ENCODE measurements at regions not wholly inside any gene's neighbourhood (a gene's known extent, or its start where the extent isn't known, plus 50 kb on each side); places are given as distances from the start of the nearest gene placed in this dataset.

- no peaks in the 10 kb centered on the region for H3K4me1 ChIP-seq (ENCODE audit: control insufficient read depth in 2 of 2, insufficient read depth in 2 of 2, low read length in 2 of 2)
- no peaks in the 10 kb centered on the region for H3K9me3 ChIP-seq (ENCODE audit: control insufficient read depth in 2 of 2, low read length in 2 of 2)
Observed at GRCh38 chr18:28574175-28574574, 397.2 kb upstream of the CDH2 start.

DNA sequence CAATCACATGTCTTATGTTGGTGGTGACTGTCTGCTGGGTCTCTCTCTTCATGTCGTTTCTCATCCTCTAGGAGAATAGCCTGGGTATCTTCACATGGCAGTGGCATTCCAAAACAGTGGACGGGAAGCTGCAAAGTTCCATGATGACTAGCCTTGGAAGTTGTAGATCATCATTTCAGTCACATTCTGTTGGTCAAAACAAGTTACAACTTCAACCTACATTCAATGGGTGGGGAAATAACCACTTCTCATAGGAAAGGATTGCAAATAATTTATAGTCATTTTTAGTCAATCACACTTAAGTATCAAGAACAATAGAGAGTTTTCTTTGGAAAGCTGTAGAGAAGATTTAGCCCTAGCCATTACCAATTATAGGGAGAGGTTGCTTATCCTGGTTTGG is 395.0 kb upstream of the CDH2 start:
- Histone ChIP-seq H3K27me3 (ENCODE audit: control insufficient read depth in 2 of 2, insufficient read depth in 2 of 2, low read length in 2 of 2) (no peaks in the 10 kb centered on the region), H3K4me1 (ENCODE audit: control insufficient read depth in 2 of 2, insufficient read depth in 2 of 2, low read length in 2 of 2) (no peaks in the 10 kb centered on the region), H3K9ac (ENCODE audit: low read depth in 1 of 2, low read length in 2 of 2) (no peak overlapping the region), H3K9me3 (ENCODE audit: control insufficient read depth in 2 of 2, low read length in 2 of 2) (no peaks in the 10 kb centered on the region), H3K36me3 (ENCODE audit: control insufficient read depth in 2 of 2, insufficient read depth in 2 of 2, low read length in 2 of 2) (no peaks in the 10 kb centered on the region), H3K27ac (ENCODE audit: low read depth in 2 of 2, low read length in 2 of 2) (no peak overlapping the region), H3K4me3 (ENCODE audit: low read length in 2 of 2) (no peak overlapping the region)

More at GRCh38 chr18:28574175-28574574, 397.2 kb upstream of the CDH2 start:
- Histone ChIP-seq H3K9ac (ENCODE audit: low read depth in 1 of 2, low read length in 2 of 2) (no peak overlapping the region), H3K27ac (ENCODE audit: low read depth in 2 of 2, low read length in 2 of 2) (no peak overlapping the region), H3K4me3 (ENCODE audit: low read length in 2 of 2) (no peak overlapping the region), H3K36me3 (ENCODE audit: control insufficient read depth in 2 of 2, insufficient read depth in 2 of 2, low read length in 2 of 2) (no peaks in the 10 kb centered on the region), H3K27me3 (ENCODE audit: control insufficient read depth in 2 of 2, insufficient read depth in 2 of 2, low read length in 2 of 2) (no peaks in the 10 kb centered on the region)

GRCh38 chr18:28560331-28560730 is 383.4 kb upstream of the CDH2 start:
- Histone ChIP-seq H3K4me1 (ENCODE audit: control insufficient read depth in 2 of 2, insufficient read depth in 2 of 2, low read length in 2 of 2) (no peaks in the 10 kb centered on the region), H3K9ac (ENCODE audit: low read depth in 1 of 2, low read length in 2 of 2) (no peak overlapping the region), H3K36me3 (ENCODE audit: control insufficient read depth in 2 of 2, insufficient read depth in 2 of 2, low read length in 2 of 2) (no peaks in the 10 kb centered on the region), H3K27ac (ENCODE audit: low read depth in 2 of 2, low read length in 2 of 2) (no peak overlapping the region), H3K9me3 (ENCODE audit: control insufficient read depth in 2 of 2, low read length in 2 of 2) (no peaks in the 10 kb centered on the region), H3K4me3 (ENCODE audit: low read length in 2 of 2) (no peak overlapping the region), H3K27me3 (ENCODE audit: control insufficient read depth in 2 of 2, insufficient read depth in 2 of 2, low read length in 2 of 2) (no peaks in the 10 kb centered on the region)

DNA sequence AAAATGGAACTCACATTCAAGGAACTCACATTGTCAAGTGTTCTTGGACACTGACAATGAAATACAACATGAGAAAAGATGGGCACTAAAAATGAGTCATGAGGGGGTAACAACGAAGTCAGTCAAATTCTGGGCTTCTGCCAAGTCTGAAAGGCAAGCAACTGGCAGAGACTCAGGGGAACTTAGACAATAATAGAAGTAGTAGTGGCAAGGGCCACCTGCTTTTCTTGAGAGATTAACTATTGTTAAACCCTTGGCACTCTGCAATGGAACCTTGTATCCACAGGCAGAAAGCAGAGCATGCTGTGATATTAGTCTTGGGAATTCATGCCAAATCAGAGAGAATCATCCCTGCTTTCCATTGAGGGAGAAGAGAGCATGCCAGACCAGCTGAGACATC is 382.6 kb upstream of the CDH2 start:
- Histone ChIP-seq H3K4me3 (ENCODE audit: low read length in 2 of 2) (no peak overlapping the region), H3K36me3 (ENCODE audit: control insufficient read depth in 2 of 2, insufficient read depth in 2 of 2, low read length in 2 of 2) (no peaks in the 10 kb centered on the region), H3K27me3 (ENCODE audit: control insufficient read depth in 2 of 2, insufficient read depth in 2 of 2, low read length in 2 of 2) (no peaks in the 10 kb centered on the region), H3K9me3 (ENCODE audit: control insufficient read depth in 2 of 2, low read length in 2 of 2) (peaks cover 0 to 3% of the 10 kb centered on the region in 2 donors), H3K27ac (ENCODE audit: low read depth in 2 of 2, low read length in 2 of 2) (no peak overlapping the region), H3K9ac (ENCODE audit: low read depth in 1 of 2, low read length in 2 of 2) (no peak overlapping the region), H3K4me1 (ENCODE audit: control insufficient read depth in 2 of 2, insufficient read depth in 2 of 2, low read length in 2 of 2) (no peaks in the 10 kb centered on the region)

- H3K4me1 ChIP-seq (ENCODE audit: control insufficient read depth in 2 of 2, insufficient read depth in 2 of 2, low read length in 2 of 2), result no peaks in the 10 kb centered on the region
Observed at GRCh38 chr18:28541934-28542333, 365.0 kb upstream of the CDH2 start.

GRCh38 chr18:28541276-28541930 is 364.5 kb upstream of the CDH2 start:
- Histone ChIP-seq H3K4me1 (ENCODE audit: control insufficient read depth in 2 of 2, insufficient read depth in 2 of 2, low read length in 2 of 2) (no peaks in the 10 kb centered on the region), H3K9me3 (ENCODE audit: control insufficient read depth in 2 of 2, low read length in 2 of 2) (no peaks in the 10 kb centered on the region), H3K4me3 (ENCODE audit: low read length in 2 of 2) (no peak overlapping the region), H3K27ac (ENCODE audit: low read depth in 2 of 2, low read length in 2 of 2) (no peak overlapping the region), H3K9ac (ENCODE audit: low read depth in 1 of 2, low read length in 2 of 2) (no peak overlapping the region), H3K27me3 (ENCODE audit: control insufficient read depth in 2 of 2, insufficient read depth in 2 of 2, low read length in 2 of 2) (no peaks in the 10 kb centered on the region), H3K36me3 (ENCODE audit: control insufficient read depth in 2 of 2, insufficient read depth in 2 of 2, low read length in 2 of 2) (no peaks in the 10 kb centered on the region)

More at GRCh38 chr18:28541934-28542333, 365.0 kb upstream of the CDH2 start:
- Histone ChIP-seq H3K27ac (ENCODE audit: low read depth in 2 of 2, low read length in 2 of 2) (no peak overlapping the region), H3K27me3 (ENCODE audit: control insufficient read depth in 2 of 2, insufficient read depth in 2 of 2, low read length in 2 of 2) (no peaks in the 10 kb centered on the region), H3K9me3 (ENCODE audit: control insufficient read depth in 2 of 2, low read length in 2 of 2) (no peaks in the 10 kb centered on the region), H3K36me3 (ENCODE audit: control insufficient read depth in 2 of 2, insufficient read depth in 2 of 2, low read length in 2 of 2) (no peaks in the 10 kb centered on the region), H3K4me3 (ENCODE audit: low read length in 2 of 2) (no peak overlapping the region), H3K9ac (ENCODE audit: low read depth in 1 of 2, low read length in 2 of 2) (no peak overlapping the region)

DNA sequence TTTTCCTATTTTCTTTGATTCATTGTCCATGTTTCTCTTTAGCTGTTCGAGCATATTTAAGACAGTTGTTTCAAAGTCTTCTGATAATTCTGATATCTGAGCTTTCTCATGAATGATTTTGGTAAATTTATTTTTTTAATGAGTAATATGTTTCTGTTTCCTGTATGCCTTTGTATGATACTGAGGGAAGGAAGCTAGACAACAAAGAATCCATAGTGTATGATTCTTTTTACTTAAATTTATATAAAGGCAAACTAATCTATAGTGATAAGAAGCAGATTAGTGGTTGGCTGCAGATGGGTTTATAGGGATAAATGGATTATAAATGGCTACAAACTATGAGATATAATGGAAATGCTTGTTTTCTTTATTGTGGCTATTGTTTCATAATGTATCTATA is 352.7 kb upstream of the CDH2 start:
- Histone ChIP-seq H3K9me3 (ENCODE audit: control insufficient read depth in 2 of 2, low read length in 2 of 2) (peaks cover 3 to 4% of the 10 kb centered on the region in 2 donors), H3K27me3 (ENCODE audit: control insufficient read depth in 2 of 2, insufficient read depth in 2 of 2, low read length in 2 of 2) (no peaks in the 10 kb centered on the region), H3K36me3 (ENCODE audit: control insufficient read depth in 2 of 2, insufficient read depth in 2 of 2, low read length in 2 of 2) (no peaks in the 10 kb centered on the region), H3K27ac (ENCODE audit: low read depth in 2 of 2, low read length in 2 of 2) (no peak overlapping the region), H3K9ac (ENCODE audit: low read depth in 1 of 2, low read length in 2 of 2) (no peak overlapping the region), H3K4me3 (ENCODE audit: low read length in 2 of 2) (no peak overlapping the region), H3K4me1 (ENCODE audit: control insufficient read depth in 2 of 2, insufficient read depth in 2 of 2, low read length in 2 of 2) (no peaks in the 10 kb centered on the region)

DNA sequence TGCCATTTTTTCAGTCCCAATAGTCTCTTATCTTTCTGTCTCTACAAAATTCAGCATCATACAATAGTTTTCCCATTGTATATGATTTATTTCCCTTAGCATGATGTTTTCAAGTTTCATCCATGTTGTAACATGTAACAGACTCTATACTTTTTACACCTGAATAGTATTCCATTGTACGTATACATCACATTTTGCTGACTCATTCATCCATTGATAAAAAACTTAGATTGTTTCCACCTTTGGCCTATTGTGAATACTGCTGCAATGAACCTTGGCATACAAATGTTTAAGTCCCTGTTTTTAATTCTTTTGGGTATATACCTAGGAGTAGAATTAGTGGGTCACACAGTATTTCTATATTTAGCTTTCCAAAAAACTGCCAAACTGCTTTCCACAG is 349.3 kb upstream of the CDH2 start:
- no peaks in the 10 kb centered on the region for H3K4me1 ChIP-seq (ENCODE audit: control insufficient read depth in 2 of 2, insufficient read depth in 2 of 2, low read length in 2 of 2)
- H3K9ac ChIP-seq (ENCODE audit: low read depth in 1 of 2, low read length in 2 of 2), result no peak overlapping the region
- H3K36me3 ChIP-seq (ENCODE audit: control insufficient read depth in 2 of 2, insufficient read depth in 2 of 2, low read length in 2 of 2), result no peaks in the 10 kb centered on the region
- no peaks in the 10 kb centered on the region for H3K27me3 ChIP-seq (ENCODE audit: control insufficient read depth in 2 of 2, insufficient read depth in 2 of 2, low read length in 2 of 2)
- H3K9me3 ChIP-seq (ENCODE audit: control insufficient read depth in 2 of 2, low read length in 2 of 2), result no peaks in the 10 kb centered on the region
- H3K4me3 ChIP-seq (ENCODE audit: low read length in 2 of 2), result no peak overlapping the region
- no peak overlapping the region for H3K27ac ChIP-seq (ENCODE audit: low read depth in 2 of 2, low read length in 2 of 2)

GRCh38 chr18:28523758-28524475 is 347.0 kb upstream of the CDH2 start:
- no peaks in the 10 kb centered on the region for H3K36me3 ChIP-seq (ENCODE audit: control insufficient read depth in 2 of 2, insufficient read depth in 2 of 2, low read length in 2 of 2)
- H3K27ac ChIP-seq (ENCODE audit: low read depth in 2 of 2, low read length in 2 of 2), result no peak overlapping the region
- H3K27me3 ChIP-seq (ENCODE audit: control insufficient read depth in 2 of 2, insufficient read depth in 2 of 2, low read length in 2 of 2), result no peaks in the 10 kb centered on the region
- no peak overlapping the region for H3K4me3 ChIP-seq (ENCODE audit: low read length in 2 of 2)
- no peak overlapping the region for H3K9ac ChIP-seq (ENCODE audit: low read depth in 1 of 2, low read length in 2 of 2)
- peaks cover 0 to 2% of the 10 kb centered on the region in 2 donors for H3K9me3 ChIP-seq (ENCODE audit: control insufficient read depth in 2 of 2, low read length in 2 of 2)
- H3K4me1 ChIP-seq (ENCODE audit: control insufficient read depth in 2 of 2, insufficient read depth in 2 of 2, low read length in 2 of 2), result no peaks in the 10 kb centered on the region

DNA sequence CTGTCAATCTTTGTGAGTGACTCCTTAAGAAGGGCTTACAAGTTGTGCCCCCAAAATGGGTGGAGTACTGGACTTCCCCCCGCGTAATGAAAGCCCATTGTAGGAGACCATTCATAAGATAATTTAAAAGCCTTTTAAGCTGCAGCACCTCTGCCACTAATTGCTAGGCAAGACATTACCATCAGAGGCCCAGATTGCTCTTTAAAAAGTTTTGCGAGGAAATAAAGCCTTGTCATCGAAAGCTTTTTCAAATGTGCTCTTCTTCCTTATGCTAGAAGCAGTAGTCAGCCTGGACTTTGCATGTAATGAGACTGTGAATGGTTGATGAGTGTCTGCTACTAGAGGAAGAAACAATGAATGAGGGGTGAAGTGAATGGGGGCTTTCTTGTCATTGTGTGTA is 345.3 kb upstream of the CDH2 start:
- Histone ChIP-seq H3K27ac (ENCODE audit: low read depth in 2 of 2, low read length in 2 of 2) (no peak overlapping the region), H3K27me3 (ENCODE audit: control insufficient read depth in 2 of 2, insufficient read depth in 2 of 2, low read length in 2 of 2) (no peaks in the 10 kb centered on the region), H3K9me3 (ENCODE audit: control insufficient read depth in 2 of 2, low read length in 2 of 2) (peaks cover 0 to 2% of the 10 kb centered on the region in 2 donors), H3K36me3 (ENCODE audit: control insufficient read depth in 2 of 2, insufficient read depth in 2 of 2, low read length in 2 of 2) (no peaks in the 10 kb centered on the region), H3K4me3 (ENCODE audit: low read length in 2 of 2) (no peak overlapping the region), H3K4me1 (ENCODE audit: control insufficient read depth in 2 of 2, insufficient read depth in 2 of 2, low read length in 2 of 2) (no peaks in the 10 kb centered on the region), H3K9ac (ENCODE audit: low read depth in 1 of 2, low read length in 2 of 2) (no peak overlapping the region)

Data from mucosa of rectum (tissue), 2 donors.